HCT116 (cell line): ENCODE measurements at regions not wholly inside any gene's neighbourhood (a gene's known extent, or its start where the extent isn't known, plus 50 kb on each side); places are given as distances from the start of the nearest gene placed in this dataset.

Source experiments
- ATAC-seq: fragments of 200-7000 bp; cut with Tn5 transposase; 2 replicates; pipeline ENCODE4 v1.9.1; 2020; ENCODE audit warnings: mild to moderate bottlenecking, moderate library complexity
- BruUV-seq: library from RNA; stranded (reverse); fragments of 400-500 nt; replicated peaks from 2 replicates; lab custom pipeline; 2021; lab: Mats Ljungman, UMichigan
- CTCF ChIA-PET: fragments of 300-600 bp; sonication (Branson Sonifier 250); formaldehyde crosslinking; loops from one replicate; lab custom pipeline; 2021; ENCODE audit warnings: antibody characterized with exemption; lab: Charles Lee
- POLR2A ChIA-PET: fragments of 300-600, 350-600 bp; sonication (Branson Sonifier 250); formaldehyde crosslinking; loops from one replicate; lab custom pipeline; 2021; ENCODE audit warnings: antibody characterized with exemption; lab: Charles Lee
- RAD21 ChIA-PET, 2 experiments: fragments of 300-600 bp; sonication (Branson Sonifier 250); formaldehyde crosslinking; loops; one replicate each; lab custom pipeline; 2023; ENCODE audit warnings: low total read pairs in 2 of 2; ENCODE audit not compliant: uncharacterized antibody in 2 of 2, unreplicated experiment in 2 of 2, low non-redundant PET in 1 of 2; lab: Charles Lee
- DNase-seq: peaks from one replicate; pipeline ENCODE4 v3.0.0-alpha.2; 2010; ENCODE audit warnings: low read depth, low spot score
- H2AFZ ChIP-seq: fragments of 200-600 bp; shearing (Covaris generic), sonication (generic); 2 replicates; pipeline ENCODE4 v1.6.1; 2017; ENCODE audit warnings: low read depth, mixed run types, mixed read lengths, antibody characterized with exemption, low read length; ENCODE audit not compliant: poor library complexity, severe bottlenecking
- H3K27ac ChIP-seq: 2 replicates; pipeline ENCODE4 v1.5.1; 2012; ENCODE audit warnings: low read depth, low read length
- H3K27me3 ChIP-seq: fragments of 200-600 bp; sonication (generic); 2 replicates; pipeline ENCODE4 v1.6.1; 2016; ENCODE audit warnings: mixed run types, low read length, mixed read lengths; ENCODE audit not compliant: insufficient read depth
- H3K36me3 ChIP-seq, 2 experiments: fragments of 200-500 bp in 1 of 2; fragments of 200-600 bp in 1 of 2; sonication (Bioruptor generic) in 1 of 2; sonication (generic) in 1 of 2; 2 replicates each; pipeline versions ENCODE4 v1.5.1 to v1.6.1; 2014 to 2016; ENCODE audit warnings: low read length in 2 of 2, inconsistent platforms in 1 of 2, mixed read lengths in 1 of 2, mixed run types in 1 of 2; ENCODE audit not compliant: insufficient read depth in 2 of 2, control insufficient read depth in 1 of 2
- H3K4me1 ChIP-seq, 2 experiments: fragments of 200-600 bp in 1 of 2; sonication (generic) in 1 of 2; 2 replicates each; pipeline versions ENCODE4 v1.5.1 to v1.6.1; 2012 to 2017; ENCODE audit warnings: low read length in 2 of 2, inconsistent platforms in 1 of 2, mild to moderate bottlenecking in 1 of 2, mixed read lengths in 1 of 2, mixed run types in 1 of 2, moderate library complexity in 1 of 2; ENCODE audit not compliant: insufficient read depth in 2 of 2, control insufficient read depth in 1 of 2
- H3K4me2 ChIP-seq: fragments of 200-600 bp; sonication (generic); 2 replicates; pipeline ENCODE4 v1.6.1; 2017; ENCODE audit warnings: mixed run types, low read length, mixed read lengths
- H3K4me3 ChIP-seq, 2 experiments: fragments of 200-600 bp in 1 of 2; sonication (generic) in 1 of 2; replicated peaks in 1 of 2; 2 replicates each; pipeline ENCODE4 v1.5.1; 2011 to 2016; ENCODE audit warnings: low read length in 2 of 2, control low read depth in 1 of 2, low read depth in 1 of 2, mild to moderate bottlenecking in 1 of 2, mixed read lengths in 1 of 2, mixed run types in 1 of 2
- H3K79me2 ChIP-seq: fragments of 200-600 bp; sonication (generic); 2 replicates; pipeline ENCODE4 v1.6.1; 2017; ENCODE audit warnings: mild to moderate bottlenecking, mixed run types, low read length, moderate library complexity, mixed read lengths; ENCODE audit not compliant: insufficient read depth
- H3K9ac ChIP-seq: fragments of 200-600 bp; sonication (generic); 2 replicates; pipeline ENCODE4 v1.6.1; 2016; ENCODE audit warnings: low read length, mixed read lengths
- H3K9me2 ChIP-seq: fragments of 200-600 bp; sonication (generic), shearing (Covaris generic); 2 replicates; pipeline ENCODE4 v1.6.1; 2017; ENCODE audit warnings: mixed run types, mild to moderate bottlenecking, moderate library complexity; ENCODE audit not compliant: insufficient read depth
- H3K9me3 ChIP-seq, 2 experiments: fragments of 200-500 bp in 1 of 2; fragments of 200-600 bp in 1 of 2; sonication (Bioruptor generic) in 1 of 2; sonication (generic) in 1 of 2; 2 replicates each; pipeline ENCODE4 v1.6.1; 2014 to 2017; ENCODE audit warnings: low read length in 2 of 2, mixed read lengths in 2 of 2, inconsistent platforms in 1 of 2, low read depth in 1 of 2, mild to moderate bottlenecking in 1 of 2, mixed run types in 1 of 2, moderate library complexity in 1 of 2; ENCODE audit not compliant: control insufficient read depth in 1 of 2, insufficient read depth in 1 of 2
- H4K20me1 ChIP-seq: fragments of 200-600 bp; sonication (generic), shearing (Covaris generic); 2 replicates; pipeline ENCODE4 v1.6.1; 2017; ENCODE audit warnings: mixed run types, mild to moderate bottlenecking, moderate library complexity; ENCODE audit not compliant: insufficient read depth
- ATF3 ChIP-seq: IDR thresholded peaks from 2 replicates; pipeline ENCODE4 v1.6.1; 2012
- CBX3 ChIP-seq: IDR thresholded peaks from 2 replicates; pipeline ENCODE4 v1.6.1; 2012; ENCODE audit warnings: low read depth
- CEBPB ChIP-seq: IDR thresholded peaks from 2 replicates; pipeline ENCODE4 v1.6.1; 2012; ENCODE audit warnings: low read depth
- CTCF ChIP-seq, 3 experiments: fragments of 200-600 bp in 1 of 3; sonication (generic) in 1 of 3; IDR thresholded peaks in 2 of 3; conservative IDR thresholded peaks in 1 of 3; 2 replicates each; pipeline ENCODE4 v1.5.1; 2012 to 2017; ENCODE audit warnings: low read depth in 2 of 3, low read length in 2 of 3, antibody characterized with exemption in 1 of 3, borderline replicate concordance in 1 of 3, control low read depth in 1 of 3, mild to moderate bottlenecking in 1 of 3, mixed read lengths in 1 of 3, mixed run types in 1 of 3, moderate library complexity in 1 of 3; ENCODE audit not compliant: insufficient read depth in 1 of 3
- ELF1 ChIP-seq: IDR thresholded peaks from 2 replicates; pipeline ENCODE4 v1.6.1; 2012; ENCODE audit warnings: low read depth, borderline replicate concordance
- EZH2 ChIP-seq: fragments of 200-600 bp; sonication (generic); IDR thresholded peaks from 2 replicates; pipeline ENCODE4 v1.6.1; 2017; ENCODE audit warnings: antibody characterized with exemption, mixed run types
- RAD21 ChIP-seq: IDR thresholded peaks from 2 replicates; pipeline ENCODE4 v1.6.1; 2012; ENCODE audit warnings: low read depth, mild to moderate bottlenecking
- REST ChIP-seq: IDR thresholded peaks from 2 replicates; pipeline ENCODE4 v1.6.1; 2012; ENCODE audit warnings: low read depth
- ZFX ChIP-seq: fragments of 450-650 bp; IDR thresholded peaks from 2 replicates; pipeline ENCODE4 v1.6.1; 2017
- ZNF274 ChIP-seq: fragments of 200-500 bp; sonication (Bioruptor generic); IDR thresholded peaks from 2 replicates; pipeline ENCODE4 v1.6.1; 2014; ENCODE audit warnings: mild to moderate bottlenecking, low read depth, low read length, inconsistent platforms
- intact Hi-C: fragments of 100-400 bp; cut with micrococcal nuclease; formaldehyde crosslinking; loops from 2 replicates; pipeline ENCODE4 v1.10.0; 2022

DNA sequence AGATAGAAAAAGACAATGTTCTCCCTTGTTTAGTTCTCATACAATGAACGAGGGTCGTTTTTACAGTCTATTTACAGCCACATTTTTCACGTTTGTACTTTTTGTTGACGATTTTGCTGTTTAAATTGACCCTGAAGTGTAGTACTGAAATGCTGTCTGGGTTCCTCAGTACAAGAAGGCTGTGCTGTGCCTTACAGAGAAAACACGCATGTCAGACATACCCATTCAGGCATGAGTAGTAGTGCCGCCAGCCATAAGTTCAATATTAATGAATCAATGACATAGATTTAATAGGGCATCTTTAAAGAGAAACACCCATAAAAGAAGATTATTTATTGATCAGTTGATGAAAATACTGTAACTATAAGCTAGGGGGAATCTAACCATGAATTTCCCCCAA, 459.8 kb upstream of the EPHA5 start:
- no peak for DNase-seq
- H3K36me3 ChIP-seq: no peaks in the 10 kb centered on the region
- no peak overlapping the region for H3K4me3 ChIP-seq
- no peak for TF ChIP-seq ZNF274
- no peak for TF ChIP-seq EZH2
- TF ChIP-seq ELF1: no peak
- TF ChIP-seq CBX3: no peak
- TF ChIP-seq REST: no peak
- no peak for TF ChIP-seq ZFX
- H3K9me3 ChIP-seq: peaks cover 0 to 11% of the 10 kb centered on the region in 2 experiments; a peak in 2 of 4 replicates
- intact Hi-C loops: no loop called here
- ChIA-PET CTCF (no interaction called here), RAD21 (no interaction called here), POLR2A (no interaction called here)
- no peaks in the 10 kb centered on the region for H3K9me2 ChIP-seq
- ATAC-seq: no peak
- H2AFZ ChIP-seq: no peak overlapping the region
- H4K20me1 ChIP-seq: no peaks in the 10 kb centered on the region
- no peaks in the 10 kb centered on the region for H3K27me3 ChIP-seq
- no peak overlapping the region for H3K9ac ChIP-seq
- H3K4me2 ChIP-seq: no peak overlapping the region
- no peaks in the 10 kb centered on the region for H3K79me2 ChIP-seq
- BruUV-seq: no TSS peak
- H3K4me1 ChIP-seq: no peaks in the 10 kb centered on the region
- no peak overlapping the region for H3K27ac ChIP-seq

GRCh38 chr4:66123831-66124413, 453.6 kb upstream of the EPHA5 start:
- Histone ChIP-seq H3K36me3 (no peaks in the 10 kb centered on the region), H3K4me1 (no peaks in the 10 kb centered on the region), H3K27me3 (no peaks in the 10 kb centered on the region), H4K20me1 (no peaks in the 10 kb centered on the region), H3K79me2 (no peaks in the 10 kb centered on the region), H3K27ac (no peak overlapping the region), H3K9me2 (no peaks in the 10 kb centered on the region), H2AFZ (no peak overlapping the region), H3K4me2 (no peak overlapping the region), H3K9me3 (peaks cover 10 to 25% of the 10 kb centered on the region in 2 experiments; a peak in 2 of 4 replicates), H3K4me3 (no peak overlapping the region), H3K9ac (no peak overlapping the region)
- RAD21 ChIA-PET: no interaction called here
- CTCF ChIA-PET: no interaction called here
- BruUV-seq: no TSS peak
- POLR2A ChIA-PET: no interaction called here
- ATAC-seq (no peak), DNase-seq (no peak)
- intact Hi-C loops: no loop called here
- TF ChIP-seq ELF1 (no peak), RAD21 (no peak), ZFX (no peak), CTCF (IDR thresholded peaks at IDR 0.05 in 2 of 3, conservative IDR thresholded peaks at IDR 0.05 in 1 of 3; ENCODE audit: borderline replicate concordance in 1 of 3, insufficient read depth in 1 of 3, low read depth in 2 of 3, low read length in 2 of 3) (no peak), REST (no peak), ATF3 (no peak), CBX3 (no peak), CEBPB (no peak)
